Hepatic stellate cell (primary cell): ENCODE measurements at regions not wholly inside any gene's neighbourhood (a gene's known extent, or its start where the extent isn't known, plus 50 kb on each side); places are given as distances from the start of the nearest gene placed in this dataset.
"Not testable (repeated sequence)": the region's sequence is repeated elsewhere in the genome, so short reads cannot be mapped to it uniquely, and the experiment has no call there.

Experiments used
- DNase-seq: peaks from one replicate; pipeline ENCODE4 v3.0.0; 2011; ENCODE audit warnings: low spot score

GRCh38 chr5:154620411-154620810 lies 134.8 kb upstream of the LARP1 start:
- DNase-seq: no peak

GRCh38 chr5:154618696-154619095 lies 136.5 kb upstream of the LARP1 start:
- DNase-seq: no peak

GRCh38 chr5:154614595-154614994 lies 136.6 kb upstream of the HAND1 start:
- DNase-seq: no peak

- DNase-seq: no peak
These were observed 136.1 kb upstream of the HAND1 start for GRCh38 chr5:154614125-154614524.

- no peak for DNase-seq
These were observed 134.6 kb upstream of the HAND1 start for GRCh38 chr5:154612666-154613065.

GRCh38 chr5:154611341-154611767 lies 133.3 kb upstream of the HAND1 start:
- DNase-seq: no peak

- peak; percentile 87 for DNase-seq
These were observed 132.5 kb upstream of the HAND1 start for GRCh38 chr5:154610321-154611154.

GRCh38 chr5:154609251-154609650 lies 131.2 kb upstream of the HAND1 start:
- DNase-seq: no peak

- DNase-seq: no peak
These were observed 130.5 kb upstream of the HAND1 start for GRCh38 chr5:154608531-154609011.

- DNase-seq: no peak
These were observed 129.7 kb upstream of the HAND1 start for GRCh38 chr5:154607746-154608145.

- DNase-seq: no peak
These were observed 128.2 kb upstream of the HAND1 start for GRCh38 chr5:154606246-154606645.

- DNase-seq: peak; percentile 64
These were observed 126.1 kb upstream of the HAND1 start for GRCh38 chr5:154603953-154604679.

GRCh38 chr5:154603485-154603884 lies 125.5 kb upstream of the HAND1 start:
- no peak for DNase-seq

- no peak for DNase-seq
These were observed 125.0 kb upstream of the HAND1 start for GRCh38 chr5:154603011-154603410.

GRCh38 chr5:154601014-154601413 lies 123.0 kb upstream of the HAND1 start:
- no peak for DNase-seq

GRCh38 chr5:154598021-154598420 lies 120.0 kb upstream of the HAND1 start:
- no peak for DNase-seq

- DNase-seq: not testable (repeated sequence)
These were observed 118.8 kb upstream of the HAND1 start for GRCh38 chr5:154596844-154597243.

GRCh38 chr5:154595662-154596061 lies 117.6 kb upstream of the HAND1 start:
- no peak for DNase-seq

- no peak for DNase-seq
These were observed 115.8 kb upstream of the HAND1 start for GRCh38 chr5:154593796-154594195.

- no peak for DNase-seq
These were observed 115.0 kb upstream of the HAND1 start for GRCh38 chr5:154593071-154593470.

- no peak for DNase-seq
These were observed 112.2 kb upstream of the HAND1 start for GRCh38 chr5:154590093-154590724.

GRCh38 chr5:154589511-154589910 lies 111.5 kb upstream of the HAND1 start:
- DNase-seq: no peak
